ENCODE measurements at regions not wholly inside any gene's neighbourhood (a gene's known extent, or its start where the extent isn't known, plus 50 kb on each side); places are given as distances from the start of the nearest gene placed in this dataset.
"Not testable (repeated sequence)": the region's sequence is repeated elsewhere in the genome, so short reads cannot be mapped to it uniquely, and the experiment has no call there.

DNA sequence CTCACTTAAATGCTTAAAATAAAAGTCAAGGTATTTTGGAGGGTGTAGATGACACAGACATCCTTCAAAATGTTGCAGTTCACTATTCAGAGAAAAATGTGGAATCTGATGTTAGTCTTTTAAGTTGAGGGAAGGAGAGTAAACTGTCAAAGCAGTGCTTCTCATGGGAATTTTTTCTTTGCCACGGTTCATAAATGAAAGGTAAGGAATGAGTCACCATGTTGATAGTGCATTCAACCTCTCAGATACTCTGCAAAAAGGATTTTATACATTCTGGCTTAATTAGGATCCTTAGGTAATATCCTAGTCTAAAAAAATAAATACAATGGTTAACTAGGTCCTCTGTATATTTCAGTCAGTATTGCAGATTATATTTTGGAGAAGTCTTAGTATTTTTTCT is 804.3 kb downstream of the TTLL7 start:
- DNase-seq, result not testable (repeated sequence)

DNA sequence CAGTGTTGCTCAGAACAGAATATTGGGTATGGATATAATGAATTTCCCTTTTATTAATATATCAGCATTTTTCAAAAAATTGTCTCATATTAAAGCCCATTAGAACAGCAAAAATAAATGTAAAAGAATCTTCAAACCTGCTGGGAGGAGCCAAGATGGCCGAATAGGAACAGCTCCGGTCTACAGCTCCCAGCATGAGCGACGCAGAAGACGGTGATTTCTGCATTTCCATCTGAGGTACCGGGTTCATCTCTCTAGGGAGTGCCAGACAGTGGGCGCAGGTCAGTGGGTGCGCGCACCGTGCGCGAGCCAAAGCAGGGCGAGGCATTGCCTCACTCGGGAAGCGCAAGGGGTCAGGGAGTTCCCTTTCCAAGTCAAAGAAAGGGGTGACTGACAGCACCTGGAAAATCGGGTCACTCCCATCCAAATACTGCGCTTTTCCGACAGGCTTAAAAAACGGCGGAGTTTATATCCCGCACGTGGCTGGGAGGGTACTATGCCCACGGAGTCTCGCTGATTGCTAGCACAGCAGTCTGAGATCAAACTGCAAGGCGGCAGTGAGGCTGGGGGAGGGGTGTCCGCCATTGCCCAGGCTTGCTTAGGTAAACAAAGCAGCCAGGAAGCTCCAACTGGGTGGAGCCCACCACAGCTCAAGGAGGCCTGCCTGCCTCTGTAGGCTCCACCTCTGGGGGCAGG is 816.8 kb downstream of the TTLL7 start:
- DNase-seq, result not testable (repeated sequence)

DNA sequence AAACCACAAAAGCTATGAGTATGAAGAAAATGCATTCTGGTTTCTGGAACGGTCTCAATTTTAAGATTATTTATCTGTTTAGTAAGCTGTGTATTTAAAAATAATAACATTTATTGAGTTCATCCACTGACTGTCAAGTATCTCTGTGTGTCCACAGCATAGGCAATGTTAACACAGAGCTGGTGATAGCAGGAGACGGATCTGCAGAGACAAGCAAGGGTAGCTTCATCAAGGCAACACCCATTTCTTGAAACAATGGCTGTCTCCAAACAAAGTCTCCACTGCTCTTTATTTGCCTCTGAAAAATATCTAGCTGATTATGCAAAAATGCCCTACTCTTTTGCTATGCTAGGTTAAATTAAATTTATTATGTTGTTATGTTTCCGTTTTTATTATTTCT is 818.3 kb downstream of the TTLL7 start:
- not testable (repeated sequence) for DNase-seq

DNA sequence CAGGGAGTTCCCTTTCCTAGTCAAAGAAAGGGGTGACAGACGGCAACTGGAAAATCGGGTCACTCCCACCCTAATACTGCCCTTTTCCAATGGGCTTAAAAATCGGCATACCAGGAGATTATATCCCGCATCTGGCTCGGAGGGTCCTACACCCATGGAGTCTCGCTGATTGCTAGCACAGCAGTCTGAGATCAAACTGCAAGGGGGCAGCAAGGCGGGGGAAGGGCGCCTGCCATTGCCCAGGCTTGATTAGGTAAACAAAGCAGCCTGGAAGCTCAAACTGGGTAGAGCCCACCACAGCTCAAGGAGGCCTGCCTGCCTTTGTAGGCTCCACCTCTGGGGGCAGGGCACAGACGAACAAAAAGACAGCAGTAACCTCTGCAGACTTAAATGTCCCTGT is 831.3 kb downstream of the TTLL7 start:
- DNase-seq, result not testable (repeated sequence)

DNA sequence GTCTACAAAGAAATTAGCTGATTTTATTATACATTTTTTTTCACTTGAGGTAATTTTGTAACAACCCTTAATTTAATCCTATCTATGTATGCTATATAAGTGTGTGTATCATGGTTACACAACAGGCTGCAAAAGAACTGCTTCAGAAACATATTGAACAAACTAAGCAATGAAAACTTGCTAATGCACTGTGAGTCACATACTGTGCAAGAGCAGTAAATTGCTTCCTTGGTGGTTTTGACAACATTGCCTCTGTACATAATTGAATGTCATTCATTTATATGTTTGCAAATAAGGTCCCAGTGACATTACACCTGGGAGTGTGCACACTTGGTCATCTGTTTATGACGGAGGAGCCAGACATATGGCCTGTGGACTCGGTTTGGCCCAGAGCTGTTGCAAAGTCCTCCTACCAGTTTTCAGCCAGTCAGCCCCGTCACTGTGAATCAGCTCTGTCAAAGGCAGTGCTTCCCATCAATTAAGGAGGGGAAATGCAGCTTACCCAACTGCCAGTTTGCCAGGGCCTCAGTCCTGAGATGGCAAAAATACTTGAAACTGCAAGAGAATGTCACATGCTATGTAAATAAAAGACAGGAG is 835.0 kb downstream of the TTLL7 start:
- DNase-seq, result not testable (repeated sequence)

DNA sequence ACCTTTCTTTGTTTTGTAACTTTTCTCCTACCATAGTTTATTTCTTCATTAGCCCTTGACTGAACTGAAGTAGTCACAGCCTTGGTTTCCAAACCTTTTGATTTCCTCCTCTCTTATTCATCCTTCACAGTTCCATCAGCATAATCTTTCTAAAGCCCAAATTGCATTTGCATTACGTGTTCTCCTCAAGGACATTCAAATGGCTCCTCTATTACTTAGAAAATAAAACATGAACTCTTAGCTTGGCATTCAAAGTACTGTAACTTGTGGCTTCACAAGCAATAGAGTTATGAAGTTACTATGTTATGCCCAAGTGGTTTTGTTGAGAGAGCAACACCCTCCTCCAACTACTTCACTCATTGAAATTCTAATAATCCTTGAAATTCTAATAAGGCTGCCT is 840.0 kb downstream of the TTLL7 start:
- DNase-seq, result not testable (repeated sequence)

DNA sequence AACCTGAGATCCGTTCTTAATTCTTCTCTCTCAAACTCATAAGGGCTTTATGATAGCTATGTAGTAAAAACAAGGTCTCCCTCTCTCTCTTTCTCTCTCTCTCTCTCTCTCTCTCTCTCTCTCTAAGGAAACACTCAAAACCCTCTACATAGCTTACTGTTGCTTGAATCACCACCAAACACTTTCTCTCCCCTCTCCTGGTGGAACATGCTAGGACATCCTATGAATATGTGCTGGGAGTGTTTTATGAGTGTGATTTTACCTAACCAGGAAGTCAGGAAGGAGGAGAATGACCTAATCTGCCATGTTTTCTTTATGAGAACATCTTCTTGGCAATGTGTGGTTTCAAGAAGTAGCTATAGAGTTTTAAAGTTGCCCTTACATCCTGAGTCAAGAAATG is 844.6 kb downstream of the TTLL7 start:
- DNase-seq, result not testable (repeated sequence)

DNA sequence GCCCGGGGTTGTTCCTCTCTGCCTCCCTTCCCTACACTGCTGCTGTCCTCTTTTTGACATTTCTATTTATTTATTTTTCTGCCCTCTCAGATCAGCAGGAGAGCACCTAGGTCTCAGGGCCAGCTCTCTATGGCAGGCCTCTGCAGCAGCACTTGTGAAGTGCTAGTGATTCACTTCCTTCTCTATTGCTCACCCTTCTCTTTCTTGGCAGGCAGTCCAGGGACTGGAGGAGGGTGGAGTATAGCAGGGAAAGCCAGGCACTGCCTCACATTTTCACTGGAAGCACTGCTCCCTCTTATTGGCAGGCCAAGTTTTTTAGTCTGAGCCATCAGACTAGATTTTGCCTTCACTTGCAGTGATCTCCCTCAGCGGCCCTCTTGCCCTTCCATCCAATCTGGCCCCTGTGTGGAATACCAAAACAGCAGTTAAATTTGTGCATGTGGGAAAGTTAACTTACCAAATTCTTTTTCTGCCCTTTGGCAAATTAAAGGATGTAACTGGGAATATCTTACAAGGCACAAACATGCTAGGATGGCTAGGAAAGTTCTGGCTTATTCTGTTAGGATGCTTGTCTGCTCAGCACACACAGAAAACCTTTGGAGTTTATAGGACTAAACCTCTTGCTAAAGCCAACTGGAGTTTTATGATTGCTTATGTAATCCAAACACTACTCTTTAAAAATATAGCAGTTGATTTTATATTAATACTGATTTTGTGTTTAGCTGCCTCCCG is 847.6 kb downstream of the TTLL7 start:
- DNase-seq, result not testable (repeated sequence)

DNA sequence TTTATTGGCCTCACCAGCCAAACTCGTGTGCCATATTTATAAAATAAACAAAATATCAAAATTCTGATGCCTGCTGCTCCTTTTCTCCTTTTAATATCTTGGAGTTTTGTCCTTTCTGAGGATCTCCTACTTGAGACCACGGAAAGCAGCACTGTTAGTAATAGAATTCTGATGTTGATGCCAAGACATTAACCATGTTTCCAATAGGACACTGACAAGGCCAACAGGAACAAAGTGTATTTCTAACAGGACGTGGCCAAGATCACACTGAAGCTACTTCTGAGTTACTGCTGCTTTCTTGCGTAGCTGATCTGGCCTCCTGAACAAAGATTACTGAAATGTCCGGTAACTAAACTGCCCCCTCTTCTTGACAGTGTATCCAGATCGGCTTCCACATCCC is 848.5 kb downstream of the TTLL7 start:
- not testable (repeated sequence) for DNase-seq

DNA sequence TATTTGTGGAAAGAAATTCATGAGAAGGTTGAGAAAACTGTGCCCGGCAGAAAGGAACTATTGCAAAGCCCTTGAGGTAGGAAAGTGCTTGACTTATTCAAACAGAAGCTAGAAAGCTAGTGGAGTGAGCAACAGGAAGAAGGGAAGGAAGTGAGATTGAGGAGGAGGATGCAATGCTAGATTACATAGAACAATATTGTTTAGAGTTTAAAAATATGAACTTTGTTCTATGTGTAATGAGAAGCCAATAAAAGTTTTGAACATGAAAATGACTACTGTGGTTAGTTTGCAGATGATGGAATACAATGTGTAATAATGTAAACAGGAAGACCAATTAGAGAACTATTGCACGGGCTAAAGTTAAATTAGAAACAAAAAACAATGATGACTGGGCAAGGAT is 853.1 kb downstream of the TTLL7 start:
- not testable (repeated sequence) for DNase-seq

DNA sequence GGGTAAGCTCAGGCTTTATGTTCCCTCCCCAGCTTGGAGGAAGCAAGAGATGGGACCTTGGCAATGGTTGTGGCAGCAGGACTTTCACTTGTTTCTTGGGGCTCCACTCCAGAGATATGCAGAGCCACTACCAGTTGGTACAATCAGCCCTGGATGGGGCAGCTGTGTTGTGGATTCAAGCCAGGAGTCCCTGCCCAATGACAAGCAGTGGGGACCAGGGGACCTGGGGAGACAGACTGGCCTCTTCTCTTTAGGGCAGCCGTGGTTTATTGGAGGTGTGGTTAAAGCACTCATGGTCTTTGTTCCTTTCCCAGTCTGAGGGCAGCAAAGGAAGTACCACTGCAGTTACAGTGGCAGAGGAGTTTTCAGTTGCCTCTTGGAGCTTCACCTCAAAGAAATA is 856.1 kb downstream of the TTLL7 start:
- not testable (repeated sequence) for DNase-seq

DNA sequence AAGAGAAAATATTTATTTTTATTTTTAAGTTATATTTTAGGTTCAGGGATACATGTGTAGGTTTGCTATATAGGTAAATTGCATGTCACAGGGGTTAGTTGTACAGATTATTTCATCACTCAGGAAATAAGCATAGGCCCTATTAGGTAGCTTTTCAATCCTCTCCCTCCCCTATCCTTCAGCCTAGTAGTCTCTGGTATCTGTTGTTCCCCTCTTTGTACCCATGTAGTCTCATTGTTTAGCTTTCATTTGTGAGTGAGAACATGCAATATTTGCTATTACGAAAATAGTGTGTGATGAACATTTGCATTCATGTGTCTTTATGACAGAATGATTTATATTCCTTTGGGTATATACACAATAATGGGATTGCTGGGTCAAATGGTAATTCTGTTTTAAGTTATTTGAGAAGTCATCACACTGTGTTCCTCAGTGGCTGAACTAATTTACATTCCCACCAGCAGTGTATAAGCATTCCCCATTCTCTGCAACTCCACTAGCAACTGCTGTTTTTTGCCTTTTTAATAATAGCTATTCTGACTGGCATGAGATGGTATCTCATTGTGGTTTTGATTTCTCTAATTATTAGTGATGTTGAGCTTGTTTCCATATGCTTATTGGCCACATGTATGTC is 863.3 kb downstream of the TTLL7 start:
- DNase-seq, result not testable (repeated sequence)

DNA sequence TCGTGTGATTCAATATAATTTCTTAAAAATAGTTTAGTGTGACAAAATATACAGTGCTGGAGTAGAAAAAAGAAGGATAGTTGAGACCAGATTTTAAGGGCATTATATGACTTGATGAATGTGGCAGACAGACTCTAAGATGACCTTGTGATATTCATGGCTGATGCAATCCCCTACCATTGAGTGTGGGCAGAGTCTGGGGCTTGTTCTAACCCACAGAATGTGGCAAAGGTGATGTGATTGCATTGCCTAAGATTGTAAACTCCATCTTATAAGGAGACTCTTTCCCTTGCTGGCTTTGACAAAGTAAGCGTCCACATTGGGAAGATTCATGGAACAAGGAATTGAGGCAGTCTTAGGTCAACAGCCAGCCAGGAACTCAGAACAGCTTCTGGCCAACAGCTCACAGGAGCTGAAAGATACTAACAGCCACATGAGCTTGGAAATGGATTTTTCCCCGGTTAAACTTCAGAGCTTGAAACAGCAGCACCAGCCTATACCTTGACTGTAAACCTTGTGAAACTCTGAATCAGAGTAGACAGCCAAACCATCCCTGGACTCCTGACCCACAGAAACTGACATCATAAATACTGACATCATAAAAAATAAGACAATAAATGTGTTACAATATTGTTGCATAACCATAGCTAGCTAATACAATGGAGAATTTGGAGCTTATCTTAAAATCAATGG is 864.5 kb downstream of the TTLL7 start:
- not testable (repeated sequence) for DNase-seq

DNA sequence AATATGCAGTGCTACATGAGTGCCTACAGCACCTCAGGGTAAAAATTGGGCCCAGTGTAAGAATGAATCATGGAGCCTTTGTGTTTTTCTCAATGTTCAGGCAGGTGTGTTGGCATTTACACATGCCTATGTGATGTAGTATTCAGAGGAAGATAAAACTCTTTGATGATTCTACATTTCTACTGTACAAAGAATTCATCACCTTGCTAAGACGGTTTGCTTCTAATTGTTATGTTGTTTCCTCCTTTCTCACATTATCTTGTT is 867.3 kb downstream of the TTLL7 start:
- DNase-seq, result no peak

DNA sequence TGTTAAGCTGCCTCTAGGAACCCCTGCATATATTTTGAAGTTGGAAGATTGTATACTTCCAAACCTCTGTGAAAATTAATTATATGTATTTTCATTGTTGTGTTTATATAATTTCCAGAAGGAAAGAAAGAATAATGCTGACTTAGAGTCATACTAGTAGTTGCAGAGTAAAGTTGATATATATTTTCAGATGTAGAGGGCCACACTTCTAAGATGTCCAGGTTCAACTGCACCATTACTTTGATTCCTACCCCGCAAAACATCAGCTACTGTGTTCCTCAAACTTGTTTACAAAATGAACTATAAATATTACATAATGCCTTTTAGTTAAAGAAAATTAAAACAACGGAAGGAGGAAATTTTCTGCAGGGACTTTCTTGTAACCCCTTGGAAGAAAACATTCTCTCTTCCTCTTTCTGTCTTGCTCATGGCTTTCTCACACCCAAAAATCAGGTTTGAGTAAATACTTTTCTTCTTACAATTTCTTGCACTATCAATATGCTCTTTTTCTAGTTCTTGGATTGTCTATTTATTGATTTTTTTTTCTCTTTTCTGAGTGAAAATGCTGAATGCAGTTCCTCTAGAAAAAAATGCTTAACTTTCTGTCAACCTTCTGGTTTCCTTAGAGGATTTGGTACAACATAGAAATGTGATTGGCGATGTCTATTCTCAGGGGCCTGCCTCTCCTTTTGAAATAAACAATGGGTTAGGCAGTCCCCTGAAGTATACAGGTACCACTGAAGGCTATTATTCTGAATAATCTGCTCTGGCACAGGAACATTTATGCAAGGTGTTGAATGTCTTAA is 867.8 kb downstream of the TTLL7 start:
- no peak for DNase-seq

DNA sequence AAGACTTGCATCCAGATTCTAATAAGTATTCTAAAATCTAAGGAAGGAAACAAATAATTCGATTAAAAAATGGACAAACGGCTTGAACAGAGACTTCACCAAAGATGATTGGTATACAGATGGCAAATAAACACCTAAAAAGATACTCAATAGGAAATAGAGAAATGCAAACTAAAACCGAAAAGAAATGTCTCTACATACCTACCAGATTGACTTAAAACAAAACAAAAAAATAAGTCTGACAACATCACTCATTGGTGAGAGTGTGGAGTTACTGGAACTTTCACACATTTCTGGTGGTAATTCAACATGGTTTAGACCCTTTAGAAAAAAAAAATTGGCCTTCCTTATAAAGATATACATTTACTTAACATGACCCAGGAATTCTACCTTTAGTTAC is 869.8 kb downstream of the TTLL7 start:
- DNase-seq, result no peak

DNA sequence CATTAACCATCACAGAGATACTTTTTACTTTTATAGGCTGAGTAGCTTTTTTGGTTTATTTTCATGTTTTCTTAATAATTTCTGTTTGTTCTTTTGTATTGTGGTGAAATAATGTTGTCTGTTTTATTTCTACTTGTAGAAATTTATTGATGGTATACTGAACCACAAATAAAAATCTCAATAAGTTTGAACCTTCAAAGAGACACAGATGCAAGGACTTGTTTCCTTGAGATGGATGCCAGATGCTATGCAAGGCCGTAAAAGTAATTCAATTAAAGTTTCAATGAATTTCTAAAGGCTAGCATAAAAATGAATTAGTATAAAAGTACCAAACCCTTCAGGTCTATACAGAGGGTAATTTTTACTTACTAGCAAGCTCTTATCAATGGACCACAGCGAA is 873.5 kb downstream of the TTLL7 start:
- DNase-seq, result no peak

DNA sequence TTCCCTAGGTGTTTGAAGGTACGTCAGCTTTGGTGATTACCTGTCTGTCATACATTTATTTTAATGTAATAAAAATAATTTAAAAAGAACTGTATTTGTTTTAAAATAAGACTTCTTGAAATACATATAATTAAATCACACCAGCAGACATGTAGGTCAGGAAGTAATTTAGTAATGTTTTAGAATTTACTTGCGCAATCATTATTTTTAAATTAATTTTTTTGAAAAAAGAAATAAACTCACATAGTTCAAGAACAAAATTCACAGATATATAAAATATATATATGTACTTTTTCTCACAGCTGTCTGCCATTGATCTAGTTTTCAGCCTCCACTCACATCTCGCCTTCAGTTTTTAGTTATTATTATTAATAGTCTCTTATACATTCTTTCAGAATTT is 875.9 kb downstream of the TTLL7 start:
- DNase-seq, result no peak

DNA sequence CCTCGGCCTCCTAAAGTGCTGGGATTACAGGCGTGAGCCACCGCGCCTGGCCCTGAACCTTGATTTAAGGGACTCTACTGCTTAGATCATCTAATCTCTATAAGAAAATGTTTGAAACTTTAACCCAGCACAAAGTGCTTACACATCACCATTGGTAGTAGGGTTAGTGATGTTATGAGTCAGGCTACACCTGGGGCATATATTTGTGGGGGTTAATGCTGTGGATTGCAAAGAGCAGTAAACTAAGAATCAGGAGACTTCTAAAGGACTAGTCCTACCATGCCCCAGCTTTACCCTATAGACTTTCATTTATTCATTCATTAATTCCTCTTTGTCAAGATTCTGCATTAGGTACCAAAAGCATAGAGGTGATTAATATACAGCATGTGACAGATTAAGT is 880.5 kb downstream of the TTLL7 start:
- no peak for DNase-seq

DNA sequence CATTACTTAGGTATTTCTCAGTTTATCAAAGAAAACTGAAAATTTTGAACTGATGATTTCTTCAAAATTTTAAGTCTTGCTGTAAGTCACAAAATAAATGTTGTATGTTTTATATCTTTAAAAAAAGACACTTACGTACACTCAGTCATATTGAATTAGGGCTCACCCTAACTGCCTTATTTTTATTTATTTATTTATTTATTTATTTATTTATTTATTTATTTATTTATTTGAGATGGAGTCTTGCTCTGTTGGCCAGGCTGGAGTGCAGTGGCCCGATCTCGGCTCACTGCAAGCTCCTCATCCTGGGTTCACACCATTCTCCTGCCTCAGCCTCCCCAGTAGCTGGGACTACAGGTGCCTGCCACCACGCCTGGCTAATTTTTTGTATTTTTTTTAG is 881.9 kb downstream of the TTLL7 start:
- not testable (repeated sequence) for DNase-seq

DNA sequence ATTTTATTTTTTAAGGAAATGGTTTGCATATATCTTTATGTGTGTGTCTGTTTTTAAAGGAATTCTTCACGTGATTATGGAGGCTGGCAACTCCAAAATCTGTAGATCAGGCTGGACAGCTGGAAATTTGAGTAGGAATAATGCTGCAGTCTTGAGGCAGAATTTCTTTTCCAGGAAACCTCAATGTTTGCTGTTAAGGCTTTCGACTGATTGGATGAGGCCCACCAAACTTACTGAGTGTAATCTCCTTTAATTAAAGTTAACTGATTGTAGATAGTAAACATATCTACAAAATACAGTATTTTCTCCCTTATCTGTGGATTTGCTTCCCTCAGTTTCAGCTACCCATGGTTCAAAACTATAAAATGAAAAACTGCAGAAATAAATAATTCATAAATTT is 883.1 kb downstream of the TTLL7 start:
- no peak for DNase-seq

DNA sequence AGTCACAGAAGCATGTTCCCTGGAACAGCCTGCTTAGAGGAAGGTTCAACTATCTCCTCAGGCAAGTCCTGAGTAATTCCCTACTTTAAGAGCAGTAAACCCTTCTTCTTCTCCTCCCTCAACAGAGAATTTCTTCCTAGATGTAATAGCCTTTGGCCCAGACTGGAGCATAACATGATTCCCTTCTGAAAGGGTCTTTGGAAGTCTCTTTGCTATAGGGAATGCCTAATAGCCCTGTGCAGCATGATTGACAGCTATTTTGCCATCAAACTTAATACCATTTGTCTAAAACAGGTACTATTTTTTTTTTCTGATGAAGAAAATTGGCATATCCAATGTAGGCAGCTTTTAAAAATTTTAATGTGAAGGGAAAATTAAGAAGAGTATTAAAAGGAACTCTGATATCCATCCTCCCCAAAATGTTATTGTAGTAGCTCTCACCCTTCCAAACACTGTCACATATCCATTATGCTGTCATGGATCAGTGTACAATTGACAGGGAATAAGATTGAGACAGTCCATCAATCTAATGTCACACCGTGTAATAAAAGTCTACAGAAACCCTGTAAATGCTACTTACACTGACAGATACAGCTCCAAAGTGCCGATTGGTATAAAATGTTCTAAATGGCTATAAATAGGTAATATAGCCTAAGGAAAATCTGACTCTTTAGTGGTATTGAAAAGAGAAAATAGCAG is 884.6 kb downstream of the TTLL7 start:
- DNase-seq, result no peak

Measured in NCI-H1930 (cell line).